HAP-1 (cell line): ENCODE measurements at regions not wholly inside any gene's neighbourhood (a gene's known extent, or its start where the extent isn't known, plus 50 kb on each side); places are given as distances from the start of the nearest gene placed in this dataset.

Experiments used
- DNase-seq, 2 experiments: peaks; one replicate each; pipeline ENCODE4 v3.0.0-alpha.2; 2016 to 2020; ENCODE audit warnings: low spot score in 2 of 2
- H3K27me3 ChIP-seq: fragments of 250-450 bp; sonication (Bioruptor Pico); 2 replicates; pipeline ENCODE4 v1.5.1; 2020; ENCODE audit warnings: low read depth, mild to moderate bottlenecking, moderate library complexity
- H3K36me3 ChIP-seq: fragments of 250-450 bp; sonication (Bioruptor Pico); replicated peaks from 2 replicates; pipeline ENCODE4 v1.5.1; 2020; ENCODE audit warnings: mild to moderate bottlenecking
- H3K4me1 ChIP-seq: fragments of 250-450 bp; sonication (Bioruptor Pico); 2 replicates; pipeline ENCODE4 v1.5.1; 2020; ENCODE audit warnings: mild to moderate bottlenecking
- H3K4me3 ChIP-seq: fragments of 250-450 bp; sonication (Bioruptor Pico); 2 replicates; pipeline ENCODE4 v1.5.1; 2020; ENCODE audit warnings: mild to moderate bottlenecking, moderate library complexity
- H3K9me3 ChIP-seq: fragments of 250-450 bp; sonication (Bioruptor Pico); 2 replicates; pipeline ENCODE4 v1.5.1; 2020; ENCODE audit warnings: mild to moderate bottlenecking, moderate library complexity
- in situ Hi-C: fragments of 300-500 bp; cut with MboI; formaldehyde crosslinking; loops from 3 replicates; pipeline ENCODE4 v1.14.3; 2020; ENCODE audit warnings: low sequenced_read_pairs, inconsistent platforms, mixed read lengths

GRCh38 chr2:240225660-240226475 lies 85.4 kb upstream of the OTOS start:
- Histone ChIP-seq H3K27me3 (0 out of 2 replicates have a peak, but pooled peaks cover 8% of the 10 kb centered on the region), H3K9me3 (no peaks in the 10 kb centered on the region), H3K4me3 (no peak overlapping the region), H3K4me1 (no peaks in the 10 kb centered on the region), H3K36me3 (no peaks in the 10 kb centered on the region)
- in situ Hi-C loops, result no loop called here
- no peak for DNase-seq

- Histone ChIP-seq H3K27me3 (0 out of 2 replicates have a peak, but pooled peaks cover 5% of the 10 kb centered on the region), H3K9me3 (no peaks in the 10 kb centered on the region), H3K4me3 (no peak overlapping the region), H3K4me1 (no peaks in the 10 kb centered on the region), H3K36me3 (no peaks in the 10 kb centered on the region)
- in situ Hi-C loops, result no loop called here
- no peak for DNase-seq
These were observed 86.4 kb upstream of the OTOS start for GRCh38 chr2:240226672-240227537.

DNA sequence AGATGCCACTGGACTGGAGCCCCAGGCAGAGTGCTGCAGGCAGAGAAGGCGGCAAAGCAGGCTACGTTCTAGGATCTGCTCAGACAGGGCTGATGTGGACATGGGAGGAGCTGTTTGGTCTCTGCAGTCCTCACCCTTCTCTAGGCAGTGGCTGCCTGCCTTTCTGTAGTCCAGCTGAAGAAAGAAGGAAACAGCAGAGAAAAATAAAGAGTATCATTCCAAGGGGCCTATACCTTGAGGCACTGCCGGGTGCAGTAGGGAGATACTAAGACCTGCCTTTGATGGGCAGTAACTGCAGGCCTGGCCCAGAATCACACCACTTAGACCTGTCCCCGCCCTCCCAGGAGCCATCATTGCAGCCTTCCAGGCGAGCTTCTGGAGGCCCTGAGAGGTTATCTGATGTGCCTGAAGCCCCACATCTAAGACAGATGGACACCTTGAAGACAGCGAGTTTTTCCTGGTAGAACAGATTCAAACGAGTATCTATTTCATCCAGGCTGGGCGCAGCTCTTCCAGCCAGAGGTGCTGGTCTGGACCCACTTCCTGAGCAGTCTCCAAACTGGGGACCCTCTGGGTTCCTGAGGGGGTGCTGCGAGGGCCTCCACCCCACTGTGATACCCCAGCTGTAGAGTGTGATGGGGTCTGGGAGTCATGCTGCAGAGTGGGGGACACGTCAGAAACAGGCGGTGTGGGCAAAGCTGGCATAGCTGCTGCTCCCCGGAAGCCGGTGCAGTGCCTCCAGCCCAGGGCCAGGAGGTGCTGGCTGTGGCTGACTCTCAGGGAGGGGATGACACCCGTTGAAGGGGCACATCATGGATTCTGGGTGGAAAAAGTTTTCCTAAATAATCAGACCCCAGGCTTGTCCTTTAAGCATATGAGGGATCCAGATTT lies 87.3 kb upstream of the OTOS start:
- in situ Hi-C loops, result no loop called here
- no peak overlapping the region for H3K4me3 ChIP-seq
- no peaks in the 10 kb centered on the region for H3K4me1 ChIP-seq
- H3K36me3 ChIP-seq, result no peaks in the 10 kb centered on the region
- H3K27me3 ChIP-seq, result 0 out of 2 replicates have a peak, but pooled peaks cover 5% of the 10 kb centered on the region
- peak in 1 of 2 experiments; percentile 6 for DNase-seq
- H3K9me3 ChIP-seq, result no peaks in the 10 kb centered on the region

DNA sequence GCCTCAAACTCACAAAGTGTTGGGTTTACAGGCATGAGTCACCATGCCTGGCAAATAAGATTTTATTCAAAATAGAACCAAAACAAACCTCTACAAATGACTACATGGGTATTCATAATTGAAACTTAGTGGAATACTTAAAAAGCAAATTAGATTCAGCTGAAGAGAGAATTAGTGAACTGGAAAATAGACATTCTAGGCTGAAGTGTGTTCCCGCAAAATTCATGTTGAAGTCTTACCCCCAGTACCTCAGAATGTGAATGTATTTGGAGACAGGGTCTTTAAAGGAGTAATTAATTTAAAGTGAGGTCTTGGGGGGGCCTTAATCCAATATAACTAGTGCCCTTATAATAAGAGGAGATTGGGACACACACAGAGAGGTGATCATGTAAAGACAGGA lies 88.5 kb upstream of the OTOS start:
- H3K27me3 ChIP-seq, result no peaks in the 10 kb centered on the region
- H3K4me1 ChIP-seq, result no peaks in the 10 kb centered on the region
- in situ Hi-C loops, result no loop called here
- H3K36me3 ChIP-seq, result no peaks in the 10 kb centered on the region
- no peak for DNase-seq
- H3K9me3 ChIP-seq, result no peaks in the 10 kb centered on the region
- H3K4me3 ChIP-seq, result no peak overlapping the region

DNA sequence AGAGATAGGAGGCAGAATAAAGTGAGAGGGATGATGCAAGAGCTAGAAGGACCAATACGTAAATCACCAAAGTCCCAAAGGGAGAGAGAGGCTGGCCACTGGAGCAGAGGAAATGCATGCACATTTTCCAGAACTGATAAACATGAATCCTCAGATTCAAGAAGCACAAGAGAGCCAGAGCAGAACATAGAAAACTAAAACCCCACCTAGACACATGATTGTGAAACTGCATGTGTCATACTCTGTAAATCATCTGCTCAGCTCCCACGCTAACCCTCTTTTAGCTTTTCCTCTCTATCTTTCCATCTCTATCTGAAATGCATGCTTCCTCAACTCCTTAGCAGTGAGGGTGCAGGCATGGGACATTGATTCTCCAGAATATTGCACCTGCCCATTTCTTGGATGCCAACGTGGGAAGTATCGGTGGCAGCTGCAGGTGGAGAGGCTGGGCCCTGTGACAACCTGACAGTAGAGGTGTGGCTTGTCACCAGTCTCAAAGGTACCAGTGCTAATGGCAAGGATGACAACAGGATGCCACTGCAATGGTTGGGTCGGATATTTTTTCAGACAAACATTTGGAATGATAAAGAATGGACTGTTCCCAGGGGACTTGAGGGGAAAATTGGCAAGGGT lies 89.3 kb upstream of the OTOS start:
- Histone ChIP-seq H3K27me3 (no peaks in the 10 kb centered on the region), H3K36me3 (no peaks in the 10 kb centered on the region), H3K9me3 (no peaks in the 10 kb centered on the region), H3K4me1 (no peaks in the 10 kb centered on the region), H3K4me3 (no peak overlapping the region)
- in situ Hi-C loops, result loop anchor here (5.0 kb wide), 1 partner anchor 208 kb away; the partner anchor contains the start of gene GPC1
- DNase-seq, result no peak

- no peaks in the 10 kb centered on the region for H3K27me3 ChIP-seq
- H3K4me1 ChIP-seq, result no peaks in the 10 kb centered on the region
- in situ Hi-C loops, result loop anchor here (5.0 kb wide), 1 partner anchor 207 kb away; the partner anchor contains the start of gene GPC1
- H3K4me3 ChIP-seq, result no peak overlapping the region
- no peaks in the 10 kb centered on the region for H3K9me3 ChIP-seq
- peak in 1 of 2 experiments; percentile 4 for DNase-seq
- H3K36me3 ChIP-seq, result no peaks in the 10 kb centered on the region
These were observed 90.0 kb upstream of the OTOS start for GRCh38 chr2:240230291-240230931.

DNA sequence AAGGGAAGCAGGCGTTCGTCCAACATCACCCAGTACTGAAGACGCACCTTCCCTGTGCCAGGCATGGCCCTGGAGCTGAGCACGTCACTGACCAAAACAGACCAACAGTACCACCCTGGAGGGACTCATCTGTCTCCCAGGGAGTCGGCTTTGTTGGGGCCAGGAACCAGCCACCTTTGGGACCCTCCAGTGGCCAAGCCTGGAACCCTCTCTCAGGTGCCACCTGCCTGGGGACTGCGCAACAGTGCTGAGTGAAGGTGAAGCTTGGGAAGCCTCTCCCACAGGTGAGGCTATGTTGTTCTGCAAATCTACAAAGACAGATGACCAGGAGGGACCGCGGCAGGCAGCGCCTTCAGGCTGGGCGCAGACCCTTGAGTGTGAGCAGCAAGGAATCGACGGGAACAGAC lies 91.4 kb upstream of the OTOS start:
- no peaks in the 10 kb centered on the region for H3K4me1 ChIP-seq
- no peak overlapping the region for H3K4me3 ChIP-seq
- no peaks in the 10 kb centered on the region for H3K36me3 ChIP-seq
- H3K9me3 ChIP-seq, result no peaks in the 10 kb centered on the region
- peak in 1 of 2 experiments; percentile 4 for DNase-seq
- in situ Hi-C loops, result loop anchor here (5.0 kb wide), 1 partner anchor 205 kb away; the partner anchor contains the start of gene GPC1
- H3K27me3 ChIP-seq, result no peaks in the 10 kb centered on the region

DNA sequence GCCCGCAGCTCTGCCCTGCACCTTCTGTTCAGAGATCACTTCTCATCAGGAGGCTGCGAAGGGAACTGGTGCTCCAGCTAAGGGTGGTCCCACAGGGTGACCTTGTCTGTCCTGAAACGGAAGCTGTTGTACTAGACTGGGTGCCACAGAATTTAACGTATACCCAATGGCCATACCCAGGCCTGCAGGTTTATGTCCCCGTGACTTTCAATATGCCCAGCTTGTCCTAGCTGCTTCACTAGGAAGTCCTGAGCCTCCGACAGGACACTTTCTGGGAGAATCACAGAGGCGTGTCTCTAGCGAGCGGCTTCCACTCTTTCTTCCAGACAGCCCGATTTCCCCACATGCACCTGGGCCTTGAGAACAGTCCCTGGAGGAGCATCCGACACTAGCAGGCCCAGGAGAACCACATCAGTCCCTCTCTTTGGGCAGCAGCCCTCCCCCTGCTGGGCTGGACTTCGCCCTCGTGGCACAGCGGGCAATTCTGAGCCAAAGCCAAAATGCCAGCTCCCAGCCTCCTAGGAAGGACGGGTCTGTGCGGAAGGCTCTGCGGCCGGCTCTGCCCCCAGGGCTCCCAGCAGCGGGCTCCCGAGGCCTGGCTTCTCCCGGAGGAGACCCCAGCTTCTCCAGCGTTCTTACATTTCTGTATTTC lies 91.9 kb upstream of the OTOS start:
- in situ Hi-C loops, result loop anchor here (5.0 kb wide), 1 partner anchor 205 kb away; the partner anchor contains the start of gene GPC1
- H3K9me3 ChIP-seq, result no peaks in the 10 kb centered on the region
- DNase-seq, result no peak
- no peaks in the 10 kb centered on the region for H3K27me3 ChIP-seq
- no peaks in the 10 kb centered on the region for H3K36me3 ChIP-seq
- no peaks in the 10 kb centered on the region for H3K4me1 ChIP-seq
- H3K4me3 ChIP-seq, result no peak overlapping the region; the same call in 1 of the 2 replicates

- H3K36me3 ChIP-seq, result no peaks in the 10 kb centered on the region
- no peaks in the 10 kb centered on the region for H3K27me3 ChIP-seq
- no peaks in the 10 kb centered on the region for H3K4me1 ChIP-seq
- in situ Hi-C loops, result loop anchor here (5.0 kb wide), 1 partner anchor 204 kb away; the partner anchor contains the start of gene GPC1
- H3K9me3 ChIP-seq, result no peaks in the 10 kb centered on the region
- peak; percentile 74 to 97 for DNase-seq
- peak overlapping the region; percentile 37 for H3K4me3 ChIP-seq
These were observed 92.8 kb upstream of the OTOS start for GRCh38 chr2:240232961-240233884.

GRCh38 chr2:240233885-240234502 lies 93.5 kb upstream of the OTOS start:
- Histone ChIP-seq H3K4me1 (no peaks in the 10 kb centered on the region), H3K27me3 (no peaks in the 10 kb centered on the region), H3K4me3 (no peak overlapping the region), H3K9me3 (no peaks in the 10 kb centered on the region), H3K36me3 (no peaks in the 10 kb centered on the region)
- in situ Hi-C loops, result loop anchor here (5.0 kb wide), 1 partner anchor 203 kb away; the partner anchor contains the start of gene GPC1
- DNase-seq, result no peak

DNA sequence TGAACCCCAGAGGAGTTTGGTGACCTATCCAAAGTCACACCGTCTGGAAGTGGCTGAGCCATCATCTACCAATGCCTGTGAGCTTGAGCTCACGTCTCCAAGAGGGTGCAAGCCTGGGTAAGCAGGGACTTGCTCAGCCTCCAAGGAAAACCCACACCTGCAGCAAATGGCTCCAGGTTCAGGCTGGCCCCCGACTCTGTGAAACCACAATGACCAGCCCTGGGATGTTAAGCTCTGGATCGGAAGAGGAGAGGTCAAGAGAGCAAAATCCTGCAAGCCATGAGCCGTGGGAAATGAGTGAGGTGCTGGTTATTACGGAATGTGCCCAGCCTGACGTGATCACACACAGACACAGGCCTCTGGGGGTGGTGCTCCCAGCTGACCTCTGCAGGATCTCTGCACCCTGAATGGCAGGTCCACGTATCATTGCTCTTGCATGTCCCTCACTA lies 94.1 kb upstream of the OTOS start:
- H3K4me1 ChIP-seq, result no peaks in the 10 kb centered on the region
- H3K36me3 ChIP-seq, result no peaks in the 10 kb centered on the region
- H3K9me3 ChIP-seq, result no peaks in the 10 kb centered on the region
- no peak overlapping the region for H3K4me3 ChIP-seq
- no peaks in the 10 kb centered on the region for H3K27me3 ChIP-seq
- DNase-seq, result peak in 1 of 2 experiments; percentile 5
- in situ Hi-C loops, result loop anchor here (5.0 kb wide), 1 partner anchor 203 kb away; the partner anchor contains the start of gene GPC1
